ENCODE measurements at regions not wholly inside any gene's neighbourhood (a gene's known extent, or its start where the extent isn't known, plus 50 kb on each side); places are given as distances from the start of the nearest gene placed in this dataset.

DNA sequence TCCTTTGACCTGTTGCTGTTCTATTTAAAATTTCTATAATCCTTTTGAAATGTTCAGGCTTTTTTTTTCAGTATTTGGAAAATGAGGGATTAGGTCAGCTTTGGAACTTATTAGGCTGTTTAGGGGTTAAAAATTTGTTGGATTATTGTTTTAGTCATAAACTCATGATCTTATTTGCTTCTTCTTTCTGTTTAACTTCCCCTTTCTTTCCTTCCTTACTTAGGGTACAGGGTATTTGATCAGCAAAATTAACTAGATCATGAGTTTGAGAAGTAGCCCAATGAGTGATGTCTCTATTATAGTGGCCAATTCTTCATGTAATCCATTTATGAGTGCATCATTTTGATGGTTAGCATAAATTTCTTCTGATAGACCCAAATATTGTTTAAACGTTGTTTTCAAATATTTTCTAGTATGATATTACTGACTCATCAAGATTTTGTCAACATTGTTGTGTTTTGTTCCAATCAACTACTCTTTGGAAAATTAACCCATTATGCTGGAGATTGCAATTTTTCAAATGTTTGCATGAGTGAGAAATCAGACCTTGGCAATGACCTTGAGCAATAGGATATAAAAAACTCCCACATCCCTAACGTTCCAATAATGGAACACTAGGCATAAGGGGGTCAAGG, 94.4 kb downstream of the OTOR start:
- TF ChIP-seq CTCF (conservative IDR thresholded peaks at IDR 0.05; ENCODE audit: low read length) = no peak
- TF ChIP-seq EZH2phosphoT487 (IDR thresholded peaks at IDR 0.05; ENCODE audit: borderline replicate concordance) = no peak
